ENCODE measurements at regions not wholly inside any gene's neighbourhood (a gene's known extent, or its start where the extent isn't known, plus 50 kb on each side); places are given as distances from the start of the nearest gene placed in this dataset.

DNA sequence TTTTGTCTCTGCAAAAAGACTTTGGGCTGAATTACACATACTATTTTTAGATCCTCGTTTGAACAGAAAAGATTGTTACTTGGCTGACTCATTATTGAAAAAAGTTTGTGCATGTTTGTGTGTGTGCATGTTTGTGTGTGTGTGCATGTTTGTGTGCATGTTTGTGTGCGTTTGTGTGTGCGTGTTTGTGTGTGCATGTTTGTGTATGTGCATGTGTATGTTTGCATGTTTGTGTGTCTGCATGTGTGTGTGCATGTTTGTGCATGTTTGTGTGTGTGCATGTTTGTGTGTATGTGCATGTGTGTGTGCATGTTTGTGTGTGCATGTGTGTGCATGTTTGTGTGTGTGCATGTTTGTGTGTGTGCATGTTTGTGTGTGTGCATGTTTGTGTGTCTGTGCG lies 201.1 kb upstream of the FAT1 start:
- TF ChIP-seq, protein P1, sequence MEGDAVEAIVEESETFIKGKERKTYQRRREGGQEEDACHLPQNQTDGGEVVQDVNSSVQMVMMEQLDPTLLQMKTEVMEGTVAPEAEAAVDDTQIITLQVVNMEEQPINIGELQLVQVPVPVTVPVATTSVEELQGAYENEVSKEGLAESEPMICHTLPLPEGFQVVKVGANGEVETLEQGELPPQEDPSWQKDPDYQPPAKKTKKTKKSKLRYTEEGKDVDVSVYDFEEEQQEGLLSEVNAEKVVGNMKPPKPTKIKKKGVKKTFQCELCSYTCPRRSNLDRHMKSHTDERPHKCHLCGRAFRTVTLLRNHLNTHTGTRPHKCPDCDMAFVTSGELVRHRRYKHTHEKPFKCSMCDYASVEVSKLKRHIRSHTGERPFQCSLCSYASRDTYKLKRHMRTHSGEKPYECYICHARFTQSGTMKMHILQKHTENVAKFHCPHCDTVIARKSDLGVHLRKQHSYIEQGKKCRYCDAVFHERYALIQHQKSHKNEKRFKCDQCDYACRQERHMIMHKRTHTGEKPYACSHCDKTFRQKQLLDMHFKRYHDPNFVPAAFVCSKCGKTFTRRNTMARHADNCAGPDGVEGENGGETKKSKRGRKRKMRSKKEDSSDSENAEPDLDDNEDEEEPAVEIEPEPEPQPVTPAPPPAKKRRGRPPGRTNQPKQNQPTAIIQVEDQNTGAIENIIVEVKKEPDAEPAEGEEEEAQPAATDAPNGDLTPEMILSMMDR (IDR thresholded peaks at IDR 0.05; ENCODE audit: insufficient read depth, low read length, poor library complexity, severe bottlenecking), result no peak
- no peak for TF ChIP-seq EZH2phosphoT487 (conservative IDR thresholded peaks at IDR 0.05; ENCODE audit: low read length)

Measured in SU-DHL-6 (cell line).